DLD1 (cell line): ENCODE measurements at regions not wholly inside any gene's neighbourhood (a gene's known extent, or its start where the extent isn't known, plus 50 kb on each side); places are given as distances from the start of the nearest gene placed in this dataset.

Experiments used
- in situ Hi-C: cut with HindIII; loops from 2 replicates; pipeline ENCODE4 v1.10.0; 2017; ENCODE audit warnings: low sequenced_read_pairs

GRCh38 chr7:86916277-86916825, 143.1 kb downstream of the ELAPOR2 start:
- in situ Hi-C loops, result no loop called here

GRCh38 chr7:86914551-86914950, 144.9 kb downstream of the ELAPOR2 start:
- in situ Hi-C loops, result no loop called here
